ENCODE measurements at regions not wholly inside any gene's neighbourhood (a gene's known extent, or its start where the extent isn't known, plus 50 kb on each side); places are given as distances from the start of the nearest gene placed in this dataset.

DNA sequence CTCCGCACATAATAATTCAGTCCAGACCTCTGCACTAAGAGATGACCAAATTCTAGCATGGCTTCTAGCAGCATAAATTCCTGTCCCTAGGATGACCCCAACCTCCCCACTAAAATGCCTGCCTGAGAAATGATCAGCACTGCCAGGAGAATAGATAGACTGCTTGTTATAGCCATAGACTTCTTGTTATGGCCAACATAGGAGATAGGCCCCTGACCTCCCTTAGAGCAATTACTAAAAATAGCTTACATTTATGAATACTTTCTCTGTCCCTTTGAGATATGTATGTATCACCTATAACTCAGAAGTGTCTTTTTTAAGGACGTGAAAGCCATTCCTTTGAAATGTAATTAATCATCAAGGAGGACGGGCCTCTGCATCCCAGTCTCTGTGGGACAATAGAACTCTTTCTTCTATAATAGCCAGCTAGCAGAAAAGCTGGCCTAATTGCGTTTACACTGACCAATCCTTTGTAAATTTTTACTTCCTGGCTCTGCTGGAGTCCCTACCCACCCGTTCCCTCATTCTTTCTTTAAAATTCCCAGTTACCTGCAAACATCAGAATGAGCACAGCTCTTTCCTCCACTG, 1002.7 kb downstream of the CDH18 start:
- TF ChIP-seq, protein P1, sequence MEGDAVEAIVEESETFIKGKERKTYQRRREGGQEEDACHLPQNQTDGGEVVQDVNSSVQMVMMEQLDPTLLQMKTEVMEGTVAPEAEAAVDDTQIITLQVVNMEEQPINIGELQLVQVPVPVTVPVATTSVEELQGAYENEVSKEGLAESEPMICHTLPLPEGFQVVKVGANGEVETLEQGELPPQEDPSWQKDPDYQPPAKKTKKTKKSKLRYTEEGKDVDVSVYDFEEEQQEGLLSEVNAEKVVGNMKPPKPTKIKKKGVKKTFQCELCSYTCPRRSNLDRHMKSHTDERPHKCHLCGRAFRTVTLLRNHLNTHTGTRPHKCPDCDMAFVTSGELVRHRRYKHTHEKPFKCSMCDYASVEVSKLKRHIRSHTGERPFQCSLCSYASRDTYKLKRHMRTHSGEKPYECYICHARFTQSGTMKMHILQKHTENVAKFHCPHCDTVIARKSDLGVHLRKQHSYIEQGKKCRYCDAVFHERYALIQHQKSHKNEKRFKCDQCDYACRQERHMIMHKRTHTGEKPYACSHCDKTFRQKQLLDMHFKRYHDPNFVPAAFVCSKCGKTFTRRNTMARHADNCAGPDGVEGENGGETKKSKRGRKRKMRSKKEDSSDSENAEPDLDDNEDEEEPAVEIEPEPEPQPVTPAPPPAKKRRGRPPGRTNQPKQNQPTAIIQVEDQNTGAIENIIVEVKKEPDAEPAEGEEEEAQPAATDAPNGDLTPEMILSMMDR (IDR thresholded peaks at IDR 0.05; ENCODE audit: low read depth, low read length, missing control alignments) = no peak
- in situ Hi-C loops (cut with HindIII; ENCODE audit: low pct_ligation_motif_present, low sequenced_read_pairs) = no loop called here
- H3K27ac ChIP-seq = no peak overlapping the region
- no peaks in the 10 kb centered on the region for H3K36me3 ChIP-seq (replicated peaks)
- no peak for DNase-seq
- H3K4me3 ChIP-seq (ENCODE audit: low read depth, low read length) = no peak overlapping the region
- no peaks in the 10 kb centered on the region for H3K27me3 ChIP-seq (replicated peaks)

DNA sequence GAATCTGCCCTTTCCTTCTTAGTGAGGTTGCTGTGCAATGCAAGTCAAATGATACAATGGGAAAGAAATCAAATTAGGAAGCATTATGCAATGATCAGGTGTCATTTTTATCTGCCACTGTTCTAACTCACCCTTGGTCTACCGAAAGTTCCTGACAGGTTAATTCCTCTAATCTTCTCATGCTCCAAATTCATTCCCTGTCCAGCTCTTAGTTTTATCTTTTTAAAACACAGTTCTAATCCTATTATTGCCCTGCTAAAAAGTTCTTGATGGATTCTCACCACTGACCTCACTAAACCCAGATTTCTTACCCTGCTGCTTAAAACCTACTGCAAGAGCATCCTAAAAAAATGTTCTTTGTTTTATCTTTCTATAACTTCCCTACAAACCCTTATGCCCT, 1000.9 kb downstream of the CDH18 start:
- TF ChIP-seq, protein P1 (IDR thresholded peaks at IDR 0.05; ENCODE audit: low read depth, low read length, missing control alignments) = no peak

DNA sequence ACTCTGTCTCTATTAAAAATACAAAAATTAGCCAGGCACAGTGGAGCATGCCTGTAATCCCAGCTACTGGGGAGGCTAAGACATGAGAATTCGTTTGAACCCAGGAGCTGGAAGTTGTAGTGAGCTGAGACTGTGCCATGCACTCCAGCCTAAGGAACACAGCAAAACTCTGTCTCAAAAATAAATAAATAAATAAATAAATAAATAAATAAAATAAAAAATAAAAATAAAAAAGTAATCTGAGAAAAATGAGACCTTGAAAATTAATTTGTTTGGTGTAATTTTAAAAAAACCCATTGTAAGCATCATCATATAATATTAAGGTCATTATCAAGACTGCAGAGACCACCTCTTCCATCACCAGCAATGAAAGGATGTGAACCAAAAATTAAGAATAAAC, 997.1 kb downstream of the CDH18 start:
- Histone ChIP-seq H3K4me3 (ENCODE audit: low read depth, low read length) (no peak overlapping the region), H3K36me3 (replicated peaks) (no peaks in the 10 kb centered on the region), H3K27me3 (replicated peaks) (no peaks in the 10 kb centered on the region), H3K27ac (no peak overlapping the region)
- in situ Hi-C loops (cut with HindIII; ENCODE audit: low pct_ligation_motif_present, low sequenced_read_pairs) = no loop called here
- DNase-seq = no peak
- TF ChIP-seq, protein P1 (IDR thresholded peaks at IDR 0.05; ENCODE audit: low read depth, low read length, missing control alignments) = no peak

More for the DNA sequence above, 1000.9 kb downstream of the CDH18 start:
- H3K27me3 ChIP-seq (replicated peaks) = no peaks in the 10 kb centered on the region
- DNase-seq = no peak
- H3K4me3 ChIP-seq (ENCODE audit: low read depth, low read length) = no peak overlapping the region
- H3K27ac ChIP-seq = no peak overlapping the region
- H3K36me3 ChIP-seq (replicated peaks) = no peaks in the 10 kb centered on the region
- in situ Hi-C loops (cut with HindIII; ENCODE audit: low pct_ligation_motif_present, low sequenced_read_pairs) = no loop called here

DNA sequence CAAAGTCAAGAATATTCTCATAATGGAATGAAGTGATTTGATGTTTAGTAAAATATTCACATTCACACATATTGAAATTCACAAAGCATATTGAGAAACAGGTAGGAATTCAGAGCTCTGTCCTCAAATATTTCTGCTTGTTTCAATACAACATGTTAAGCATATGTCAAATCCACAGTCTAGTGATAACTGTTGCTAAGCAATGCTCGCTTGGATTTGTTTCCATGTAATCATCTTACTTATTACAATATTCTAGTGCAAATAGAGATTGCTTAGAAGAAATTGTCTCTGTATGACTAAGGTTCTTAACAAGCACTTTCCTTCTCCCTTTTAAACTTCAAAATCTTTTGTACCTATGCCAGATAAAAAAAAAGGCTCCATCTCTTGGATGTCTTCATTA, 995.7 kb downstream of the CDH18 start:
- H3K27me3 ChIP-seq (replicated peaks) = no peaks in the 10 kb centered on the region
- no peak overlapping the region for H3K4me3 ChIP-seq (ENCODE audit: low read depth, low read length)
- TF ChIP-seq, protein P1 (IDR thresholded peaks at IDR 0.05; ENCODE audit: low read depth, low read length, missing control alignments) = no peak
- in situ Hi-C loops (cut with HindIII; ENCODE audit: low pct_ligation_motif_present, low sequenced_read_pairs) = no loop called here
- H3K36me3 ChIP-seq (replicated peaks) = no peaks in the 10 kb centered on the region
- DNase-seq = no peak
- H3K27ac ChIP-seq = no peak overlapping the region

DNA sequence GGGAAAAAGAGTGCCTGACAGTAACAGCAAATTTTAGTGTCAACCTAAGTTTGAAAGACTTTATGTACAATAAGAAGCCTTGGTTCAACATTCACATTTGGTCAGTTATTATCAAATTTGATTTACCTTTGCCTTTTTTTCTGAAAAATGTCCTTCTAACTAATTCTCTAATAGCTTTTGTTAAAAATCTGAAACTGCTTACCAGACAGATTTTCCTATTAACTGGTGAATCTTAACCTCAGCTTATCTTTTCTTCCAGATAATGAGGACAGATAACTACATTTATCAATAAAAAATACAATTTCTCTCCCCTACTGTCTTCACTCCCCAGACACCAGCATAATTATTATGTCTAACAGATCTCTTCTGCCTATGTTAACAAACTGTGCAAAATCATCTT, 988.5 kb downstream of the CDH18 start:
- in situ Hi-C loops (cut with HindIII; ENCODE audit: low pct_ligation_motif_present, low sequenced_read_pairs) = no loop called here
- DNase-seq = no peak
- TF ChIP-seq, protein P1 (IDR thresholded peaks at IDR 0.05; ENCODE audit: low read depth, low read length, missing control alignments) = no peak
- no peak overlapping the region for H3K4me3 ChIP-seq (ENCODE audit: low read depth, low read length)
- no peaks in the 10 kb centered on the region for H3K27me3 ChIP-seq (replicated peaks)
- H3K27ac ChIP-seq = no peak overlapping the region
- no peaks in the 10 kb centered on the region for H3K36me3 ChIP-seq (replicated peaks)

DNA sequence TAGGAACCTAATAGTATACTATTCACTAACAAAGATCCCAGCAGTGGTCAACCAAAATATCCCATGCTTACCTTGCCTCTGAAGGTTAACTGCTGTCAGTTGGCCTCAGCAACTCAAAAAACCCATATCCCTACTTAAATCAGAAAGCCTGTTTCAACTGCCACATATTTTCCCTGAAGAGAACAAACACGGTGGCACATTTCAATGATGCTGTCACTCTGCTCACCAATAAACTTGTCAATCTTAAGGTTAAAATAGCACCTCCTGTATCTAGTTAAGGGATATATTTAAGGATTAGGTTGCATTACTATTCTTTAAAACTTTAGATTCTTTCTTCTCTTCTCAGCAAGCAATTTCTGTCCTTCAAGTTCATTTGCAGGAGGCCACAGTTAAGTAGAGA, 986.9 kb downstream of the CDH18 start:
- no peak overlapping the region for H3K4me3 ChIP-seq (ENCODE audit: low read depth, low read length)
- DNase-seq = no peak
- in situ Hi-C loops (cut with HindIII; ENCODE audit: low pct_ligation_motif_present, low sequenced_read_pairs) = no loop called here

More for the DNA sequence above, 986.9 kb downstream of the CDH18 start:
- Histone ChIP-seq H3K27me3 (replicated peaks) (no peaks in the 10 kb centered on the region), H3K36me3 (replicated peaks) (no peaks in the 10 kb centered on the region), H3K27ac (no peak overlapping the region)
- TF ChIP-seq, protein P1 (IDR thresholded peaks at IDR 0.05; ENCODE audit: low read depth, low read length, missing control alignments) = no peak
